ENCODE measurements at regions not wholly inside any gene's neighbourhood (a gene's known extent, or its start where the extent isn't known, plus 50 kb on each side); places are given as distances from the start of the nearest gene placed in this dataset.
"Not testable (repeated sequence)": the region's sequence is repeated elsewhere in the genome, so short reads cannot be mapped to it uniquely, and the experiment has no call there.

DNA sequence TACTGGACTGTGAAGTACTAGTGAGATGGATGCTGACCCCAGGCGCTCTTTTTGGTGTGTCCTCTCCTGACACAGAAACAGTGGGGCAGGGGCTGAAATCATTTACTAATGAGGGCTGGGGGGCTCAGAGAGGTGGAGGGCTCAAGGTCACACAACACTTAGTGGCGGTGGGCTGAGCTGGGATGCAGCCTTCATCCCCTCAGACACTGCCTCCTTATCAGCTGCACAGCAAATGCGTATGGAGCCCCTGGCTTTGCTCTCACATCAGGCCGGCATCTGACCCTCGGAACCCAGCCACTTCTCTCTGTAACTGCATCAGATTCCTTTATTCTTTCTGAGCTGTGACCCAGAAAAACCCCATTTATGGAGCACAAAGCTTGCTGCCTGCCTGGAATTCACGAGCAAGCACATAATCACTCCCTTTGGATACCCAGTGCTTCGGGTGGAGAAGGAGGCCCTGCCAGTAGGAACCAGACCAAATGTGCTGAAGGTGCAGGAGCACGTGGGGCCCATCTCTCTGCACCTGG, 736.6 kb downstream of the TBC1D22A start:
- Mint-ChIP-seq H3K4me1 (peaks cover 8 to 11% of the 10 kb centered on the region in 2 donors), H3K9me3 (peaks cover 17 to 23% of the 10 kb centered on the region in 2 donors), H3K27me3 (peaks cover 0 to 12% of the 10 kb centered on the region in 2 donors), H3K4me3 (no peak overlapping the region), H3K36me3 (peaks cover 9 to 10% of the 10 kb centered on the region in 2 donors), H3K27ac (no peak overlapping the region)
- DNase-seq (no peak), ATAC-seq (replicated peaks) (no peak)

DNA sequence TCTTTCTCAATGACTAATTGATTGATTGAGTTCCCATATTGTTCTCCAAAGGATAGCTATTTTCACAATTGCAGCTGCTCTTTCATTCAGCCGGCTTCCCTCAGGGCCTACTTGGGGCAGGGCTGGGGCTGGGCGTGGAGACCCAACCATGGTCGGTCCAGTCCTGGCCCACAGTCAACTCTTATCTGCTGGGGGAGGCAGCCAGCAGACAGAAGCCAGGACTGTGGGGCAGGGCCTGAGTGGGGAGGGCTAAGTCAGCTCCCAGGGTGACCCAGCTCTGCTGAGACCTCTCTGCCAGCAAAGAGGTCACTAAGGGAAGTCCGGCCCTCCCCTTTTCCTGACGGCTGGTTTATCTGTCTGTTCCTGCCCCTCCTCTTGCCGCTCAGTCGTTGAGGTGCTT, 735.2 kb downstream of the TBC1D22A start:
- ATAC-seq (replicated peaks), result no peak
- H3K27ac Mint-ChIP-seq, result no peak overlapping the region
- H3K36me3 Mint-ChIP-seq, result peaks cover 9 to 10% of the 10 kb centered on the region in 2 donors
- DNase-seq, result no peak
- peaks cover 0 to 12% of the 10 kb centered on the region in 2 donors for H3K27me3 Mint-ChIP-seq
- no peak overlapping the region for H3K4me3 Mint-ChIP-seq
- peaks cover 26 to 29% of the 10 kb centered on the region in 2 donors for H3K9me3 Mint-ChIP-seq
- H3K4me1 Mint-ChIP-seq, result peaks cover 13 to 16% of the 10 kb centered on the region in 2 donors

GRCh38 chr22:47495110-47495509, 732.7 kb downstream of the TBC1D22A start:
- H3K4me3 Mint-ChIP-seq, result peak overlapping the region; percentile 17 to 53
- peak overlapping the region; percentile 79 for H3K27ac Mint-ChIP-seq
- ATAC-seq (replicated peaks) (peak; percentile 83 to 91), DNase-seq (no peak)
- H3K36me3 Mint-ChIP-seq, result peaks cover 6 to 8% of the 10 kb centered on the region in 2 donors
- peaks cover 13 to 16% of the 10 kb centered on the region in 2 donors for H3K4me1 Mint-ChIP-seq
- H3K27me3 Mint-ChIP-seq, result no peaks in the 10 kb centered on the region
- peaks cover 20 to 21% of the 10 kb centered on the region in 2 donors for H3K9me3 Mint-ChIP-seq

DNA sequence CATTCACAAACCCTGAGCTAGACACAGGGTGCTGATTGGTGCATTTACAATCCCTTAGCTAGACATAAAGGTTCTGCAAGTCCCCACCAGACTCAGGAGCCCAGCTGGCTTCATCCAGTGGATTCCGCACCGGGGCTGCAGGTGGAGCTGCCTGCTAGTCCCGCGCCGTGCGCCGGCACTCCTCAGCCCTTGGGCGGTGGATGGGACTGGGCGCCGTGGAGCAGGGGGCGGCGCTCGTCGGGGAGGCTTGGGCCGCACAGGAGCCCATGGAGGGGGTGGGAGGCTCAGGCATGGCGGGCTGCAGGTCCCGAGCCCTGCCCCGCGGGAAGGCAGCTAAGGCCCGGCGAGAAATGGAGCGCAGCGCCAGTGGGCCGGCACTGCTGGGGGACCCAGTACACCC, 725.7 kb downstream of the TBC1D22A start:
- not testable (repeated sequence) for H3K4me3 Mint-ChIP-seq; H3K27ac Mint-ChIP-seq; H3K36me3 Mint-ChIP-seq; H3K4me1 Mint-ChIP-seq; H3K9me3 Mint-ChIP-seq; DNase-seq; ATAC-seq (replicated peaks)
- H3K27me3 Mint-ChIP-seq, result peaks cover 4 to 11% of the 10 kb centered on the region in 2 donors

GRCh38 chr22:47486569-47487312, 724.3 kb downstream of the TBC1D22A start:
- H3K4me1 Mint-ChIP-seq, result no peaks in the 10 kb centered on the region
- H3K27ac Mint-ChIP-seq, result no peak overlapping the region
- H3K36me3 Mint-ChIP-seq, result no peaks in the 10 kb centered on the region
- ATAC-seq (replicated peaks) (no peak), DNase-seq (no peak)
- peaks cover 4 to 17% of the 10 kb centered on the region in 2 donors for H3K27me3 Mint-ChIP-seq
- no peaks in the 10 kb centered on the region for H3K9me3 Mint-ChIP-seq
- no peak overlapping the region for H3K4me3 Mint-ChIP-seq

GRCh38 chr22:47484960-47485569, 722.6 kb downstream of the TBC1D22A start:
- Mint-ChIP-seq H3K4me1 (no peaks in the 10 kb centered on the region), H3K27ac (no peak overlapping the region), H3K9me3 (no peaks in the 10 kb centered on the region), H3K36me3 (no peaks in the 10 kb centered on the region), H3K4me3 (no peak overlapping the region), H3K27me3 (peaks cover 8 to 22% of the 10 kb centered on the region in 2 donors)
- DNase-seq (no peak), ATAC-seq (replicated peaks) (no peak)

DNA sequence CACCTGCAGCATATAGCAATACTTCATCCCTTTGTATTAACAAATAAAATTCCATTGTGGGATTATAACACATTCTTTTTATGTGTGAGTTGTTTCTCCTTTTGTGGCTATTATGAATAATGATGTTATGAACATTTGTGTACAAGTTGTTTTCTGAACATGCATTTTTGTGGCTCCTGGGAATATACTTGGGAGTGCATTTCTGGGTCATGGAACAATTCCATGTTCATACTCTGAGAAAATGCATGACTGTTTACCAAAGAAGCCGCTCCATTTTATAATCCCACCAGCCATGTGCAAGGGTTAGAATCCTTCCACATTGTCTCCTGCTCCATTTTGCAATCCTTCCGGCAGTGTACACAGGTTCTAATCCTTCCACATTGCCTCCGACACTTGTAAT, 713.8 kb downstream of the TBC1D22A start:
- no peak for ATAC-seq (replicated peaks)
- Mint-ChIP-seq H3K4me3 (no peak overlapping the region), H3K36me3 (no peaks in the 10 kb centered on the region), H3K27me3 (peaks cover 6 to 27% of the 10 kb centered on the region in 2 donors), H3K4me1 (peaks cover 3 to 11% of the 10 kb centered on the region in 2 donors), H3K27ac (no peak overlapping the region), H3K9me3 (no peaks in the 10 kb centered on the region)
- DNase-seq, result no peak

GRCh38 chr22:47474895-47475294, 712.4 kb downstream of the TBC1D22A start:
- peaks cover under 1 to 20% of the 10 kb centered on the region in 2 donors for H3K27me3 Mint-ChIP-seq
- H3K36me3 Mint-ChIP-seq, result no peaks in the 10 kb centered on the region
- no peak overlapping the region for H3K4me3 Mint-ChIP-seq
- no peak for ATAC-seq (replicated peaks)
- peaks cover 3 to 11% of the 10 kb centered on the region in 2 donors for H3K4me1 Mint-ChIP-seq
- no peaks in the 10 kb centered on the region for H3K9me3 Mint-ChIP-seq
- no peak for DNase-seq
- no peak overlapping the region for H3K27ac Mint-ChIP-seq

DNA sequence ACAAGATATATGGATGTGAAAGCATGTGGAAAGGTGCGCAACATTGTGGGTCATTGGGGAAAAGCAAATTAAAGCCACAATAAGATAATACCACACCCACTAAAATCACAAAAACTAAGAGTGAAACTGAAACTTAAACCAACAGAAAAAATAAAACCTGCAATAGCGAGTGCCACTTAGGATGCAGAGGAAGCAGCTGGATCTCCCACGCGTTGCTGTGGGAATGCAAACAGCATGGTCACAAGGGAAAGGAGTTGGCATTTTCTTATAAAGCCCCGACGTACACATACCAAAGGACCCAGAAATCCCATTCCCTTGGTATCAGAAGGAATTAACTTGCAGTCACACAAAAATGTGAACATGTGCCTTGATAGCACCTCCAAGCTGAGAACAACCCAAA, 712.0 kb downstream of the TBC1D22A start:
- no peaks in the 10 kb centered on the region for H3K36me3 Mint-ChIP-seq
- ATAC-seq (replicated peaks) (no peak), DNase-seq (no peak)
- H3K27ac Mint-ChIP-seq, result no peak overlapping the region
- no peaks in the 10 kb centered on the region for H3K9me3 Mint-ChIP-seq
- no peak overlapping the region for H3K4me3 Mint-ChIP-seq
- H3K27me3 Mint-ChIP-seq, result peaks cover 0 to 16% of the 10 kb centered on the region in 2 donors
- H3K4me1 Mint-ChIP-seq, result peaks cover 3 to 11% of the 10 kb centered on the region in 2 donors

DNA sequence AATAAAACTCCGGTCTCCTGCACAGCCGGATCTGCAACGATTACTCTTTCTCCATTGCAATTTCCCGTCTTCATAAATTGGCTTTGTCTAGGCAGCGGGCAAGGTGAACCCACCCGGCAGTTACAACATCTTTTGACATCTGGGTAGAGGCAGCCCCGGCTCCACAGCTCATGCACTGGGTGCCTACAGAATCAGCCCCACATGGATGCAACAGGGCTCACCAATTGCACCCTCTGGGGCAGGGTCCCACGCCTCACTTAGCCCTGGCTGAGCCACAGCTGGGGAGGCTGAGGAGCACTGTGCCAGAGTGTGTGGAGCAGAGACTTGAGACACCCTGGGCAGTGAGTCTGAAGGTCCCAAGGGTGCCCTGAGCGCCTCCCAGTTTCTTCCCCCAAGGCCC, 710.2 kb downstream of the TBC1D22A start:
- peaks cover 3 to 11% of the 10 kb centered on the region in 2 donors for H3K4me1 Mint-ChIP-seq
- DNase-seq (no peak), ATAC-seq (replicated peaks) (no peak)
- no peak overlapping the region for H3K4me3 Mint-ChIP-seq
- H3K27ac Mint-ChIP-seq, result no peak overlapping the region
- no peaks in the 10 kb centered on the region for H3K36me3 Mint-ChIP-seq
- peaks cover 5 to 9% of the 10 kb centered on the region in 2 donors for H3K27me3 Mint-ChIP-seq
- peaks cover 2 to 4% of the 10 kb centered on the region in 2 donors for H3K9me3 Mint-ChIP-seq

DNA sequence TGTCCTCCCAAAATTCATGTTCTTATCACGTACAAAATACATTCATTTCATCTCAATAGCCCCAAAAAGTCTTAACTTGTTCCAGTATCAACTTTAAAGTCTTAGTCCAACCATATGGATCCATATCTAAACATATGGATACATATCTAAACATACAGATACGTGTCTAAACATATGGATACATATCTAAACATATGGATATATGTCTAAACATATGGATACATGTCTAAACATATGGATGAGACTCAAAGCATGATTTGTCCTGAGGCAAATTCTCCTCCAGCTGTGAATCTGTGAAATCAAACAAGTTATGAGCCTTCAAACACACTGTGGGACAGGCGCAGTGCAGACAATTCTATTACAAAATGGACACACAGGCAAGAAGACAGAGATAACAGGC, 709.0 kb downstream of the TBC1D22A start:
- H3K36me3 Mint-ChIP-seq, result peaks cover 2 to 4% of the 10 kb centered on the region in 2 donors
- ATAC-seq (replicated peaks), result no peak
- no peak overlapping the region for H3K27ac Mint-ChIP-seq
- H3K4me3 Mint-ChIP-seq, result no peak overlapping the region
- no peak for DNase-seq
- peaks cover 8 to 9% of the 10 kb centered on the region in 2 donors for H3K27me3 Mint-ChIP-seq
- H3K4me1 Mint-ChIP-seq, result peaks cover 3 to 11% of the 10 kb centered on the region in 2 donors
- H3K9me3 Mint-ChIP-seq, result peaks cover 8 to 12% of the 10 kb centered on the region in 2 donors

DNA sequence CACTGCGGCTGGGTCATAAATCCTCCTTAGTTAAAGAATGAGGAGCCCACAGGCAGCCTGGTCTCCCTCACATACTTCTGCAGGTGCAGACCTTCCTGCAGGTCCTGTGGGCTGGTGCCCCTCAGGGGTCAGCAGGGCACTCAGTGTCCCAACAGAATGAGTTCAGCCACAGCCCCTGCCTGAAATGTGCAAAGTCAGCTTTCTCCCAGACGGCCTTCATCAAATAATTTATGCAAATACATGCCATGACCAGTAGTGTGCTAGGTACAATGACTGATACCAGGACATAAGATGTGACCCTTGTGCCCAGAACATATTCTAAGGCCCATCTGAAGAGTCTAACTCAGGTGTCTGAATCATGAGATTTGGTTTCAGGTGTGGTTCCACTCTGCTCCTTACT, 703.4 kb downstream of the TBC1D22A start:
- DNase-seq (no peak), ATAC-seq (replicated peaks) (no peak)
- Mint-ChIP-seq H3K27me3 (peaks cover 0 to 10% of the 10 kb centered on the region in 2 donors), H3K4me1 (no peaks in the 10 kb centered on the region), H3K4me3 (no peak overlapping the region), H3K36me3 (peaks cover 2 to 5% of the 10 kb centered on the region in 2 donors), H3K9me3 (peaks cover 13 to 15% of the 10 kb centered on the region in 2 donors), H3K27ac (no peak overlapping the region)

GRCh38 chr22:47465222-47465621, 702.8 kb downstream of the TBC1D22A start:
- no peak overlapping the region for H3K4me3 Mint-ChIP-seq
- no peak overlapping the region for H3K27ac Mint-ChIP-seq
- H3K4me1 Mint-ChIP-seq, result no peaks in the 10 kb centered on the region
- ATAC-seq (replicated peaks) (no peak), DNase-seq (no peak)
- peaks cover 2 to 5% of the 10 kb centered on the region in 2 donors for H3K36me3 Mint-ChIP-seq
- peaks cover 13 to 15% of the 10 kb centered on the region in 2 donors for H3K9me3 Mint-ChIP-seq
- H3K27me3 Mint-ChIP-seq, result peaks cover under 1 to 10% of the 10 kb centered on the region in 2 donors

DNA sequence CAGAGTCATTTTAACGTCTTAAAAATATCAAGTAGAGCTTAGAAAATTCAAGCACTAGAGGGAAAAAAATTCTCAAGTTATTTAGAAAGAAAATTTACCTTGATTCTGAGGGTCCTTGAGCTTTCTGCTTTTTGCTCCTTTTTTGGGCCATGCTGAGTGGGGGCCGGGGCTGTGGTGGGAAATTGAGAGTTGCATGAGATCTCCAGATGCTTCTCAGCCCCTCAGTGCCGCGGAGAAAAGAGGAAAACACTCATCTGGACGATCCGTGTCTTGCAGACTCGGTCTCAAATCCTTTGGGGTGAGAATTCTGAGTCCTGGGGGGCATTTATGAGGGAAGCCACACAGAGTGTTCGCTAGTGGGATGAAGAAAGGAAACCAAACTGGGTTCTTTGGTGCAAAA, 700.8 kb downstream of the TBC1D22A start:
- no peak for ATAC-seq (replicated peaks)
- Mint-ChIP-seq H3K4me3 (no peak overlapping the region), H3K27ac (no peak overlapping the region), H3K36me3 (peaks cover 2 to 5% of the 10 kb centered on the region in 2 donors), H3K4me1 (no peaks in the 10 kb centered on the region), H3K27me3 (peaks cover 5 to 8% of the 10 kb centered on the region in 2 donors), H3K9me3 (peaks cover 13 to 14% of the 10 kb centered on the region in 2 donors)
- no peak for DNase-seq

DNA sequence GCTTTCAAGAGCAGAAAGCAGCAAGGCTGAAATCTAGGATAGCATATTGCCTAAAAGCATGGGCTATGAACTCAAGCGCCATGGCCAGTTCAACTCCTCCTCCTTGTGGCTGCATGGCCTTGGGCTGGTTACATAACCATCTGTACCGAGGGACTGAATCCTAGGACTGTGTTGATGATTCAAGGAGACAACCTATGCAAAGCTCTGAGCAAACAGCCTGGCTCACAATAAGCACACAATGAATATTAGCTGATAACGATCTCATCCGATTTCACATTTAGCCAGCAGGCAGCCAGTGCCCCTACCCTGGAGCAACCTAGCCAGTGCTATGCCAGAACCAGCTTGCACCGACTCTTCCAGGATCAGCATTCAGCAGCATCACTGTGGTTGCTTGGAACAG, 698.4 kb downstream of the TBC1D22A start:
- H3K27ac Mint-ChIP-seq, result no peak overlapping the region
- H3K36me3 Mint-ChIP-seq, result no peaks in the 10 kb centered on the region
- peaks cover 0 to 6% of the 10 kb centered on the region in 2 donors for H3K9me3 Mint-ChIP-seq
- ATAC-seq (replicated peaks) (no peak), DNase-seq (no peak)
- no peak overlapping the region for H3K4me3 Mint-ChIP-seq
- H3K27me3 Mint-ChIP-seq, result peaks cover 0 to 5% of the 10 kb centered on the region in 2 donors
- no peaks in the 10 kb centered on the region for H3K4me1 Mint-ChIP-seq
